Adrenal gland (tissue), 5 donors: ENCODE measurements at regions not wholly inside any gene's neighbourhood (a gene's known extent, or its start where the extent isn't known, plus 50 kb on each side); places are given as distances from the start of the nearest gene placed in this dataset.

Experiments
- CTCF ChIP-seq, 6 experiments: fragments of 450-650 bp in 4 of 6; fragments of 200-600 bp in 2 of 6; sonication (generic) in 1 of 6; IDR thresholded peaks; 1 replicate in 5 of 6; 2 replicates in 1 of 6; pipeline versions ENCODE4 v1.5.1 to v1.8.0; 2016 to 2021; ENCODE audit warnings: antibody characterized with exemption in 6 of 6, mild to moderate bottlenecking in 2 of 6, moderate library complexity in 1 of 6
- POLR2A ChIP-seq, 2 donors: fragments of 450-650 bp; IDR thresholded peaks; one replicate each; pipeline ENCODE4 v1.6.1; 2017; ENCODE audit warnings: antibody characterized with exemption in 2 of 2, mild to moderate bottlenecking in 2 of 2, moderate library complexity in 1 of 2
- donor health status: DM: no; HTN: no; CAD: no.

GRCh38 chr13:74187564-74187963 is 53.4 kb upstream of the KLF12 start:
- no peak for TF ChIP-seq CTCF (IDR thresholded peaks at IDR 0.05)
- no peak for TF ChIP-seq POLR2A (IDR thresholded peaks at IDR 0.05)
